LNCaP clone FGC (cell line): ENCODE measurements at regions not wholly inside any gene's neighbourhood (a gene's known extent, or its start where the extent isn't known, plus 50 kb on each side); places are given as distances from the start of the nearest gene placed in this dataset.

Experiments used
- DNase-seq: peaks from one replicate; pipeline ENCODE4 v3.0.0-alpha.2; 2011; ENCODE audit warnings: low read depth
- H3K4me3 ChIP-seq: 2 replicates; pipeline ENCODE4 v1.5.1; 2011; ENCODE audit warnings: mild to moderate bottlenecking, low read depth, low read length, control low read depth
- CTCF ChIP-seq: IDR thresholded peaks from 2 replicates; pipeline ENCODE4 v1.5.1; 2012; ENCODE audit warnings: mild to moderate bottlenecking; ENCODE audit not compliant: control insufficient read depth, insufficient read depth; ENCODE audit errors: extremely low read depth

- no peak for TF ChIP-seq CTCF
- H3K4me3 ChIP-seq, result no peak overlapping the region
- DNase-seq, result no peak
Observed at GRCh38 chr2:106963893-106964292, 77.9 kb upstream of the ST6GAL2 start.

- DNase-seq, result no peak
- H3K4me3 ChIP-seq, result no peak overlapping the region
- TF ChIP-seq CTCF, result no peak
Observed at GRCh38 chr2:106965611-106966010, 79.6 kb upstream of the ST6GAL2 start.

- no peak overlapping the region for H3K4me3 ChIP-seq
- no peak for TF ChIP-seq CTCF
Observed at GRCh38 chr2:106969777-106970176, 83.8 kb upstream of the ST6GAL2 start.

GRCh38 chr2:106970471-106971261 is 84.7 kb upstream of the ST6GAL2 start:
- DNase-seq, result no peak
- no peak overlapping the region for H3K4me3 ChIP-seq
- no peak for TF ChIP-seq CTCF

More at GRCh38 chr2:106969777-106970176, 83.8 kb upstream of the ST6GAL2 start:
- DNase-seq, result no peak

GRCh38 chr2:106972782-106973181 is 86.8 kb upstream of the ST6GAL2 start:
- TF ChIP-seq CTCF, result no peak
- DNase-seq, result no peak

GRCh38 chr2:106974891-106975290 is 88.9 kb upstream of the ST6GAL2 start:
- TF ChIP-seq CTCF, result no peak
- no peak for DNase-seq
- H3K4me3 ChIP-seq, result no peak overlapping the region

More at GRCh38 chr2:106972782-106973181, 86.8 kb upstream of the ST6GAL2 start:
- no peak overlapping the region for H3K4me3 ChIP-seq

- no peak for TF ChIP-seq CTCF
- H3K4me3 ChIP-seq, result no peak overlapping the region
- DNase-seq, result no peak
Observed at GRCh38 chr2:106975641-106976040, 89.7 kb upstream of the ST6GAL2 start.
